ENCODE measurements at regions not wholly inside any gene's neighbourhood (a gene's known extent, or its start where the extent isn't known, plus 50 kb on each side); places are given as distances from the start of the nearest gene placed in this dataset.

- no peak for DNase-seq (ENCODE audit: low spot score)
- in situ Hi-C loops (cut with MboI; ENCODE audit: low pct_unique_long_range_greater_than_20kb, low sequenced_read_pairs, unreplicated experiment) = no loop called here
- TF ChIP-seq CTCF (IDR thresholded peaks at IDR 0.05; ENCODE audit: extremely low read depth, insufficient read depth, missing control alignments) = no peak
Measured at GRCh38 chr4:59834943-59835342, 1365.2 kb upstream of the ADGRL3 start.

GRCh38 chr4:59837751-59838150 lies 1362.4 kb upstream of the ADGRL3 start:
- no peak for DNase-seq (ENCODE audit: low spot score)
- in situ Hi-C loops (cut with MboI; ENCODE audit: low pct_unique_long_range_greater_than_20kb, low sequenced_read_pairs, unreplicated experiment) = no loop called here
- no peak for TF ChIP-seq CTCF (IDR thresholded peaks at IDR 0.05; ENCODE audit: extremely low read depth, insufficient read depth, missing control alignments)

- DNase-seq (ENCODE audit: low spot score) = no peak
- in situ Hi-C loops (cut with MboI; ENCODE audit: low pct_unique_long_range_greater_than_20kb, low sequenced_read_pairs, unreplicated experiment) = no loop called here
- TF ChIP-seq CTCF (IDR thresholded peaks at IDR 0.05; ENCODE audit: extremely low read depth, insufficient read depth, missing control alignments) = no peak
Measured at GRCh38 chr4:59838236-59838635, 1361.9 kb upstream of the ADGRL3 start.

- DNase-seq (ENCODE audit: low spot score) = no peak
- TF ChIP-seq CTCF (IDR thresholded peaks at IDR 0.05; ENCODE audit: extremely low read depth, insufficient read depth, missing control alignments) = no peak
- in situ Hi-C loops (cut with MboI; ENCODE audit: low pct_unique_long_range_greater_than_20kb, low sequenced_read_pairs, unreplicated experiment) = no loop called here
Measured at GRCh38 chr4:59841698-59842097, 1358.4 kb upstream of the ADGRL3 start.

GRCh38 chr4:59848457-59848856 lies 1351.7 kb upstream of the ADGRL3 start:
- in situ Hi-C loops (cut with MboI; ENCODE audit: low pct_unique_long_range_greater_than_20kb, low sequenced_read_pairs, unreplicated experiment) = no loop called here
- no peak for DNase-seq (ENCODE audit: low spot score)
- TF ChIP-seq CTCF (IDR thresholded peaks at IDR 0.05; ENCODE audit: extremely low read depth, insufficient read depth, missing control alignments) = no peak

- DNase-seq (ENCODE audit: low spot score) = no peak
- in situ Hi-C loops (cut with MboI; ENCODE audit: low pct_unique_long_range_greater_than_20kb, low sequenced_read_pairs, unreplicated experiment) = no loop called here
- TF ChIP-seq CTCF (IDR thresholded peaks at IDR 0.05; ENCODE audit: extremely low read depth, insufficient read depth, missing control alignments) = no peak
Measured at GRCh38 chr4:59855630-59856352, 1344.3 kb upstream of the ADGRL3 start.

All from GM13977 (cell line).